ENCODE measurements at regions not wholly inside any gene's neighbourhood (a gene's known extent, or its start where the extent isn't known, plus 50 kb on each side); places are given as distances from the start of the nearest gene placed in this dataset.

- no peak for TF ChIP-seq CTCF (IDR thresholded peaks at IDR 0.05)
- DNase-seq: peak in 2 of 3 donors; percentile 5 to 11
- Histone ChIP-seq H3K4me2 (replicated peaks; ENCODE audit: extremely low read depth, low read length, poor library complexity, severe bottlenecking) (no peak overlapping the region), H3K4me1 (ENCODE audit: control insufficient read depth in 1 of 2, insufficient read depth in 2 of 2, low read length in 2 of 2) (peaks cover 0 to 6% of the 10 kb centered on the region in 2 donors), H4K20me1 (ENCODE audit: insufficient read depth, low read length) (no peaks in the 10 kb centered on the region), H3K79me2 (ENCODE audit: insufficient read depth, low read length) (no peaks in the 10 kb centered on the region), H3K36me3 (replicated peaks in 1 of 2; ENCODE audit: control insufficient read depth in 1 of 2, insufficient read depth in 2 of 2, low read length in 2 of 2) (no peaks in the 10 kb centered on the region), H3K9me3 (replicated peaks in 1 of 2; ENCODE audit: control insufficient read depth in 1 of 2, insufficient read depth in 1 of 2, low read length in 2 of 2) (no peaks in the 10 kb centered on the region), H2AFZ (ENCODE audit: insufficient read depth, low read depth, low read length, poor library complexity, severe bottlenecking) (no peak overlapping the region), H3K4me3 (replicated peaks in 1 of 3; ENCODE audit: low read depth in 2 of 3, low read length in 3 of 3) (no peak overlapping the region), H3K27me3 (ENCODE audit: control insufficient read depth in 2 of 2, insufficient read depth in 2 of 2, low read length in 2 of 2) (no peaks in the 10 kb centered on the region), H3K9ac (ENCODE audit: insufficient read depth, low read length, poor library complexity, severe bottlenecking) (no peak overlapping the region), H3K27ac (ENCODE audit: low read depth in 1 of 2, low read length in 2 of 2) (no peak overlapping the region)
- intact Hi-C loops (cut with micrococcal nuclease): no loop called here
- Mint-ChIP-seq H3K27me3 (ENCODE audit: low read depth in 3 of 3) (no peaks in the 10 kb centered on the region), H3K9me3 (no peaks in the 10 kb centered on the region), H3K27ac (no peak overlapping the region), H3K4me3 (no peak overlapping the region), H3K4me1 (peaks cover 7% of the 10 kb centered on the region), H3K36me3 (no peaks in the 10 kb centered on the region)
- WGBS (ENCODE audit: insufficient coverage): no CpG with 5 or more reads among the region's 1 CpG
These were observed 445.0 kb downstream of the SETD4 start for GRCh38 chr21:35615325-35615724.

- Histone ChIP-seq H3K27ac (ENCODE audit: low read depth in 1 of 2, low read length in 2 of 2) (no peak overlapping the region), H4K20me1 (ENCODE audit: insufficient read depth, low read length) (no peaks in the 10 kb centered on the region), H3K36me3 (replicated peaks in 1 of 2; ENCODE audit: control insufficient read depth in 1 of 2, insufficient read depth in 2 of 2, low read length in 2 of 2) (no peaks in the 10 kb centered on the region), H3K4me1 (ENCODE audit: control insufficient read depth in 1 of 2, insufficient read depth in 2 of 2, low read length in 2 of 2) (peaks cover 0 to 6% of the 10 kb centered on the region in 2 donors), H3K27me3 (ENCODE audit: control insufficient read depth in 2 of 2, insufficient read depth in 2 of 2, low read length in 2 of 2) (no peaks in the 10 kb centered on the region), H3K79me2 (ENCODE audit: insufficient read depth, low read length) (no peaks in the 10 kb centered on the region), H3K4me3 (replicated peaks in 1 of 3; ENCODE audit: low read depth in 2 of 3, low read length in 3 of 3) (no peak overlapping the region), H3K4me2 (replicated peaks; ENCODE audit: extremely low read depth, low read length, poor library complexity, severe bottlenecking) (no peak overlapping the region), H3K9me3 (replicated peaks in 1 of 2; ENCODE audit: control insufficient read depth in 1 of 2, insufficient read depth in 1 of 2, low read length in 2 of 2) (no peaks in the 10 kb centered on the region), H3K9ac (ENCODE audit: insufficient read depth, low read length, poor library complexity, severe bottlenecking) (no peak overlapping the region), H2AFZ (ENCODE audit: insufficient read depth, low read depth, low read length, poor library complexity, severe bottlenecking) (no peak overlapping the region)
- no peak for TF ChIP-seq CTCF (IDR thresholded peaks at IDR 0.05)
- Mint-ChIP-seq H3K4me1 (peaks cover 7% of the 10 kb centered on the region), H3K36me3 (no peaks in the 10 kb centered on the region), H3K9me3 (no peaks in the 10 kb centered on the region), H3K27me3 (ENCODE audit: low read depth in 3 of 3) (no peaks in the 10 kb centered on the region), H3K4me3 (no peak overlapping the region), H3K27ac (no peak overlapping the region)
- DNase-seq: no peak
- WGBS (ENCODE audit: insufficient coverage): no CpG with 5 or more reads among the region's 4 CpGs
- intact Hi-C loops (cut with micrococcal nuclease): no loop called here
These were observed 445.9 kb downstream of the SETD4 start for GRCh38 chr21:35614396-35614921.

Data from CD14-positive monocyte (primary cell).